ENCODE measurements at regions not wholly inside any gene's neighbourhood (a gene's known extent, or its start where the extent isn't known, plus 50 kb on each side); places are given as distances from the start of the nearest gene placed in this dataset.

DNA sequence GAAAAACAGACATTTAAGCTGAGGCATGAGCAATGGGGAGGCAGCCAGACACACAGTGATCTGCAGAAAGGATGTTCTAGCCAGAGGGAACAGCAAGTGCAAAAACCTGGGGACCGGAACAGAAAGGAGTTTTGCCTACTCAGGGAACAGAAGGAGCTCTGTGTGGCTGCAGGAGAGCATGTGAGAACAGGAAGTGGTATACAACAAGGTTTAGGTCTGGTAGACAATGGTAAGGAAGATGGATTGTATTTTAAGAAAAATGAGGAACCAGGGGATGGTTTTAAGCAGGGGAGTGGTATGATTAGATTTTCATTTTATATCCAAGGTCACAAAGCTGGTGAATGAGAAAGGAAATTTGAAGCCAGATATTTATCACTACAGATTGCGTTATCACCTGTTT, 157.5 kb downstream of the UNC5CL start:
- intact Hi-C loops (cut with DNase I; ENCODE audit: low total_unique reads) = no loop called here
- TF ChIP-seq POLR2A (IDR thresholded peaks at IDR 0.05) (no peak), CTCF (IDR thresholded peaks at IDR 0.05) (no peak)
- WGBS, 2 donors = 44 to 80% methylated on average over 2 of the region's 2 CpGs
- H3K4me3 ChIP-seq (ENCODE audit: low read depth, poor library complexity, severe bottlenecking) = no peak overlapping the region
- DNase-seq (ENCODE audit: low spot score in 2 of 2) = no peak

- DNase-seq (ENCODE audit: low spot score in 2 of 2) = no peak
- H3K4me3 ChIP-seq (ENCODE audit: low read depth, poor library complexity, severe bottlenecking) = no peak overlapping the region
- WGBS, 2 donors = 84 to 85% methylated on average over 2 of the region's 2 CpGs
- intact Hi-C loops (cut with DNase I; ENCODE audit: low total_unique reads) = no loop called here
- TF ChIP-seq POLR2A (IDR thresholded peaks at IDR 0.05) = no peak
- no peak for TF ChIP-seq CTCF (IDR thresholded peaks at IDR 0.05)
Observed at GRCh38 chr6:40880906-40881305, 158.1 kb downstream of the UNC5CL start.

- H3K4me3 ChIP-seq (ENCODE audit: low read depth, poor library complexity, severe bottlenecking) = no peak overlapping the region
- 94 to 98% methylated on average over 2 of the region's 2 CpGs for WGBS, 2 donors
- DNase-seq (ENCODE audit: low spot score in 2 of 2) = no peak
- intact Hi-C loops (cut with DNase I; ENCODE audit: low total_unique reads) = no loop called here
- TF ChIP-seq CTCF (IDR thresholded peaks at IDR 0.05) = no peak
- no peak for TF ChIP-seq POLR2A (IDR thresholded peaks at IDR 0.05)
Observed at GRCh38 chr6:40879169-40879568, 159.9 kb downstream of the UNC5CL start.

DNA sequence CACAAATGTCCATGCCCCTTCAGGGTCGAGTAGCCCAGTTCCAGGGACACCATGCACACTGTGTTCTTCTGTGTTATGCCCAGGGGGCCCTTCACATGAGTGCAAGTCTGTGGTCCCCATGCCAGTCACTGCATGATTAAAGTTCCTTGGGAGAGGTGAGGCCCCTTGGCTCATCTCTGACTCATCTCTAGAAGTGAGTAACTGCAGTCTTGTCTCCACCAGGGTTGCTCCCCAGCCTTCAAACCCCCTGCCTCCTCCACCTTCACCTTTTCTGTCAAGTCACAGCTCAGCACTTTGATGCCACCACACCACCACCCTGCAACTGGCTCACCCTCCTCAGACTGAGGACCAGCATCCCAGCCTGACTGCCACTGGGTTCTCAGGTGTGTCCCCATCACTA, 161.7 kb downstream of the UNC5CL start:
- intact Hi-C loops (cut with DNase I; ENCODE audit: low total_unique reads) = no loop called here
- TF ChIP-seq CTCF (IDR thresholded peaks at IDR 0.05) (no peak), POLR2A (IDR thresholded peaks at IDR 0.05) (no peak)
- DNase-seq (ENCODE audit: low spot score in 2 of 2) = no peak
- no peak overlapping the region for H3K4me3 ChIP-seq (ENCODE audit: low read depth, poor library complexity, severe bottlenecking)
- 38 to 40% methylated on average over 1 of the region's 1 CpG for WGBS, 2 donors

- 47 to 58% methylated on average over 2 of the region's 2 CpGs for WGBS, 2 donors
- no peak for DNase-seq (ENCODE audit: low spot score in 2 of 2)
- intact Hi-C loops (cut with DNase I; ENCODE audit: low total_unique reads) = no loop called here
- no peak overlapping the region for H3K4me3 ChIP-seq (ENCODE audit: low read depth, poor library complexity, severe bottlenecking)
- TF ChIP-seq CTCF (IDR thresholded peaks at IDR 0.05) = no peak
- no peak for TF ChIP-seq POLR2A (IDR thresholded peaks at IDR 0.05)
Observed at GRCh38 chr6:40876336-40876735, 162.7 kb downstream of the UNC5CL start.

GRCh38 chr6:40874495-40874894, 164.5 kb downstream of the UNC5CL start:
- intact Hi-C loops (cut with DNase I; ENCODE audit: low total_unique reads) = no loop called here
- WGBS, 2 donors = 32 to 43% methylated on average over 4 of the region's 4 CpGs
- TF ChIP-seq CTCF (IDR thresholded peaks at IDR 0.05) = no peak
- H3K4me3 ChIP-seq (ENCODE audit: low read depth, poor library complexity, severe bottlenecking) = no peak overlapping the region
- no peak for DNase-seq (ENCODE audit: low spot score in 2 of 2)
